T-cell (primary cell): ENCODE measurements at regions not wholly inside any gene's neighbourhood (a gene's known extent, or its start where the extent isn't known, plus 50 kb on each side); places are given as distances from the start of the nearest gene placed in this dataset.

ENCODE experiments used
- ATAC-seq, 4 experiments: fragments of 200-7000 bp in 3 of 4; fragments of 150-1000 bp in 1 of 4; cut with Tn5 transposase; replicated peaks in 1 of 4; 1 replicate in 3 of 4; 2 replicates in 1 of 4; pipeline ENCODE4 v1.10.0; 2021; ENCODE audit warnings: moderate library complexity in 3 of 4, mild to moderate bottlenecking in 2 of 4, moderate number of reproducible peaks in 1 of 4
- CTCF ChIA-PET, 2 donors: fragments of 300-600 bp; sonication (Branson Sonifier 250); formaldehyde crosslinking; loops; one replicate each; lab custom pipeline; 2022; ENCODE audit warnings: antibody characterized with exemption in 2 of 2; lab: Charles Lee
- POLR2A ChIA-PET, 2 donors: fragments of 300-600 bp; sonication (Branson Sonifier 250); formaldehyde crosslinking; loops; one replicate each; lab custom pipeline; 2022; ENCODE audit warnings: antibody characterized with exemption in 2 of 2; lab: Charles Lee
- DNase-seq, 35 experiments: peaks; one replicate each; pipeline versions ENCODE4 v3.0.0 to v3.0.0-alpha.2; 2013 to 2023
- H3K27ac ChIP-seq: one replicate; pipeline ENCODE4 v1.5.1; 2013; ENCODE audit warnings: low read length
- H3K27me3 ChIP-seq, 2 experiments: replicated peaks in 1 of 2; 1 replicate in 1 of 2; 2 replicates in 1 of 2; pipeline versions ENCODE4 v1.6.1 to v1.7.0; 2013; ENCODE audit warnings: low read length in 1 of 2, mixed read lengths in 1 of 2; ENCODE audit not compliant: control insufficient read depth in 2 of 2, insufficient read depth in 2 of 2; ENCODE audit errors: extremely low read depth in 1 of 2
- H3K36me3 ChIP-seq, 2 donors: 1 replicate in 1 of 2; 2 replicates in 1 of 2; pipeline versions ENCODE4 v1.6.1 to v1.7.0; 2013; ENCODE audit warnings: low read length in 1 of 2; ENCODE audit not compliant: control insufficient read depth in 2 of 2, insufficient read depth in 1 of 2; ENCODE audit errors: extremely low read depth in 1 of 2
- H3K4me1 ChIP-seq, 2 experiments: 1 replicate in 1 of 2; 2 replicates in 1 of 2; pipeline versions ENCODE4 v1.6.1 to v1.7.0; 2013; ENCODE audit warnings: low read length in 2 of 2, mixed read lengths in 1 of 2; ENCODE audit not compliant: insufficient read depth in 2 of 2, control insufficient read depth in 1 of 2; ENCODE audit errors: extremely low read depth in 1 of 2
- H3K4me3 ChIP-seq, 2 donors: 1 replicate in 1 of 2; 2 replicates in 1 of 2; pipeline versions ENCODE4 v1.5.1 to v1.7.0; 2013; ENCODE audit warnings: mild to moderate bottlenecking in 2 of 2, low read length in 1 of 2, moderate library complexity in 1 of 2; ENCODE audit not compliant: control insufficient read depth in 1 of 2; ENCODE audit errors: extremely low read depth in 1 of 2
- H3K9me3 ChIP-seq: 2 replicates; pipeline ENCODE4 v1.7.0; 2013
- H3K27ac Mint-ChIP-seq, 2 donors: one replicate each; pipeline ENCODE4 v1.8.0; 2020 to 2021; ENCODE audit warnings: mild to moderate bottlenecking in 2 of 2, mixed read lengths in 2 of 2
- H3K27me3 Mint-ChIP-seq, 2 donors: one replicate each; pipeline ENCODE4 v1.8.0; 2021 to 2022; ENCODE audit warnings: mixed read lengths in 2 of 2
- H3K36me3 Mint-ChIP-seq: one replicate; pipeline ENCODE4 v1.8.0; 2021; ENCODE audit warnings: mixed read lengths
- H3K4me1 Mint-ChIP-seq, 3 donors: one replicate each; pipeline ENCODE4 v1.8.0; 2020 to 2022; ENCODE audit warnings: mixed read lengths in 3 of 3, mild to moderate bottlenecking in 1 of 3
- H3K4me3 Mint-ChIP-seq, 3 donors: one replicate each; pipeline ENCODE4 v1.8.0; 2020 to 2022; ENCODE audit warnings: mild to moderate bottlenecking in 3 of 3, mixed read lengths in 3 of 3, moderate library complexity in 3 of 3
- H3K9me3 Mint-ChIP-seq, 3 donors: one replicate each; pipeline ENCODE4 v1.8.0; 2020 to 2022; ENCODE audit warnings: mixed read lengths in 3 of 3
- WGBS: methylation state at CpG from one replicate; pipeline ENCODE4 v1.1.5; 2013; ENCODE audit warnings: missing lambda C conversion rate; ENCODE audit not compliant: insufficient coverage; 5-methylcytosine and 5-hydroxymethylcytosine counted together

- H3K4me3 ChIP-seq, result no peak overlapping the region
- 54% methylated on average over 2 of the region's 5 CpGs for WGBS
- H3K36me3 Mint-ChIP-seq, result no peaks in the 10 kb centered on the region
- no peaks in the 10 kb centered on the region for H3K36me3 ChIP-seq
- ChIA-PET POLR2A (no interaction called here), CTCF (no interaction called here)
- H3K27me3 Mint-ChIP-seq, result peaks cover 3% of the 10 kb centered on the region in 2 donors
- DNase-seq (no peak), ATAC-seq (no peak)
- no peaks in the 10 kb centered on the region for H3K9me3 ChIP-seq
- H3K4me3 Mint-ChIP-seq, result no peak overlapping the region
- no peak overlapping the region for H3K27ac ChIP-seq
- no peaks in the 10 kb centered on the region for H3K4me1 ChIP-seq
- no peaks in the 10 kb centered on the region for H3K4me1 Mint-ChIP-seq
- peaks cover 0 to 3% of the 10 kb centered on the region in 2 experiments for H3K27me3 ChIP-seq
- no peaks in the 10 kb centered on the region for H3K9me3 Mint-ChIP-seq
- no peak overlapping the region for H3K27ac Mint-ChIP-seq
Measured at GRCh38 chr12:125269276-125269675, 204.0 kb downstream of the AACS start.

DNA sequence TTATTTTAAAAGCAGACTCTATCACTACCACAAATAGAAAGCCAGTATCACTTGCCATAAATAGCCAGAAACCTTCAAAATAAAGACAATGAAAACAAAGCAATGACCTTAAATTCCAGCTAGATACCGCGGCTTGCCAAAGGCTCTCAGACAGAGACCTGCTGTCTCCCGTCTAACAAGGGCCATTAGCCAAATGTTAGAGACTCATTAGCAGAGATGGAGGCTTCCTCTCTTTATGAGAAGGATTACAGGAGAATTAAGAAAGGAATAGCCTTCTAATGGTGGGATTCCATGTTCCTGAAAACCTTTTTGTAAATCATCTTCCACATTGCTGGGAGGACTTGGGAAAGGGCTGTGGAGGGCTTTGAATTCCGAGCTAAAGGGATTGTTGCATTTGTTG lies 206.7 kb downstream of the AACS start:
- H3K27ac Mint-ChIP-seq, result no peak overlapping the region
- no peak for DNase-seq
- POLR2A ChIA-PET, result no interaction called here
- no peaks in the 10 kb centered on the region for H3K4me1 Mint-ChIP-seq
- H3K9me3 Mint-ChIP-seq, result no peaks in the 10 kb centered on the region
- peaks cover 11% of the 10 kb centered on the region in 2 donors for H3K27me3 Mint-ChIP-seq
- WGBS, result 74% methylated on average over 3 of the region's 4 CpGs
- CTCF ChIA-PET, result interaction anchor here in 1 of 2 donors (0.6 kb wide), 1 partner anchor 1186 kb away, joined by 4 read pairs; no protein-coding TSS in a partner anchor
- no peak for ATAC-seq
- H3K36me3 Mint-ChIP-seq, result no peaks in the 10 kb centered on the region
- Histone ChIP-seq H3K27me3 (no peaks in the 10 kb centered on the region), H3K4me3 (no peak overlapping the region), H3K36me3 (no peaks in the 10 kb centered on the region), H3K9me3 (no peaks in the 10 kb centered on the region), H3K27ac (no peak overlapping the region), H3K4me1 (no peaks in the 10 kb centered on the region)
- no peak overlapping the region for H3K4me3 Mint-ChIP-seq

- POLR2A ChIA-PET, result no interaction called here
- CTCF ChIA-PET, result interaction anchor here in 1 of 2 donors (0.6 kb wide), 1 partner anchor 1187 kb away, joined by 4 read pairs; no protein-coding TSS in a partner anchor
- H3K27ac ChIP-seq, result no peak overlapping the region
- no peaks in the 10 kb centered on the region for H3K9me3 ChIP-seq
- no peak overlapping the region for H3K4me3 Mint-ChIP-seq
- H3K4me3 ChIP-seq, result no peak overlapping the region
- H3K27ac Mint-ChIP-seq, result no peak overlapping the region
- H3K36me3 Mint-ChIP-seq, result no peaks in the 10 kb centered on the region
- ATAC-seq, result no peak
- H3K4me1 Mint-ChIP-seq, result no peaks in the 10 kb centered on the region
- no peaks in the 10 kb centered on the region for H3K9me3 Mint-ChIP-seq
- H3K36me3 ChIP-seq, result no peaks in the 10 kb centered on the region
- H3K4me1 ChIP-seq, result no peaks in the 10 kb centered on the region
- WGBS, result 73% methylated on average over 6 of the region's 14 CpGs
- H3K27me3 Mint-ChIP-seq, result peaks cover 11 to 15% of the 10 kb centered on the region in 2 donors
- DNase-seq, result no peak
- H3K27me3 ChIP-seq, result peaks cover 0 to 2% of the 10 kb centered on the region in 2 experiments
Measured at GRCh38 chr12:125272383-125272933, 207.2 kb downstream of the AACS start.

- H3K27ac Mint-ChIP-seq, result no peak overlapping the region
- Histone ChIP-seq H3K4me3 (no peak overlapping the region), H3K36me3 (no peaks in the 10 kb centered on the region), H3K9me3 (no peaks in the 10 kb centered on the region), H3K27me3 (peaks cover 0 to 10% of the 10 kb centered on the region in 2 experiments), H3K4me1 (no peaks in the 10 kb centered on the region), H3K27ac (no peak overlapping the region)
- H3K4me1 Mint-ChIP-seq, result peaks cover 0 to 8% (median 5%) of the 10 kb centered on the region in 3 donors
- peaks cover 22 to 28% of the 10 kb centered on the region in 2 donors for H3K27me3 Mint-ChIP-seq
- CTCF ChIA-PET, result no interaction called here
- no peaks in the 10 kb centered on the region for H3K36me3 Mint-ChIP-seq
- DNase-seq, result no peak
- no peaks in the 10 kb centered on the region for H3K9me3 Mint-ChIP-seq
- no peak overlapping the region for H3K4me3 Mint-ChIP-seq
- POLR2A ChIA-PET, result no interaction called here
- WGBS, result 84% methylated on average over 9 of the region's 10 CpGs
- ATAC-seq, result no peak
Measured at GRCh38 chr12:125276567-125276966, 211.3 kb downstream of the AACS start.

- no peaks in the 10 kb centered on the region for H3K36me3 ChIP-seq
- H3K4me3 ChIP-seq, result no peak overlapping the region
- Mint-ChIP-seq H3K27ac (no peak overlapping the region), H3K4me1 (peaks cover 0 to 8% (median 5%) of the 10 kb centered on the region in 3 donors), H3K4me3 (no peak overlapping the region), H3K27me3 (peaks cover 27 to 28% of the 10 kb centered on the region in 2 donors), H3K36me3 (no peaks in the 10 kb centered on the region), H3K9me3 (no peaks in the 10 kb centered on the region)
- peaks cover 0 to 19% of the 10 kb centered on the region in 2 experiments for H3K27me3 ChIP-seq
- CTCF ChIA-PET, result no interaction called here
- DNase-seq (no peak), ATAC-seq (no peak)
- no peak overlapping the region for H3K27ac ChIP-seq
- no peaks in the 10 kb centered on the region for H3K9me3 ChIP-seq
- 11% methylated on average over 12 of the region's 20 CpGs for WGBS
- POLR2A ChIA-PET, result no interaction called here
- H3K4me1 ChIP-seq, result no peaks in the 10 kb centered on the region
Measured at GRCh38 chr12:125280482-125281377, 215.5 kb downstream of the AACS start.

GRCh38 chr12:125282921-125283320 lies 217.7 kb downstream of the AACS start:
- Histone ChIP-seq H3K27ac (no peak overlapping the region), H3K9me3 (no peaks in the 10 kb centered on the region), H3K27me3 (peaks cover 0 to 21% of the 10 kb centered on the region in 2 experiments), H3K4me1 (no peaks in the 10 kb centered on the region), H3K36me3 (no peaks in the 10 kb centered on the region), H3K4me3 (no peak overlapping the region)
- Mint-ChIP-seq H3K9me3 (no peaks in the 10 kb centered on the region), H3K4me3 (no peak overlapping the region), H3K4me1 (peaks cover 0 to 8% (median 5%) of the 10 kb centered on the region in 3 donors), H3K27me3 (peaks cover 18 to 28% of the 10 kb centered on the region in 2 donors), H3K36me3 (no peaks in the 10 kb centered on the region), H3K27ac (no peak overlapping the region)
- CTCF ChIA-PET, result no interaction called here
- no peak for ATAC-seq
- no peak for DNase-seq
- no CpG with 5 or more reads among the region's 7 CpGs for WGBS
- POLR2A ChIA-PET, result no interaction called here
